ENCODE measurements at regions not wholly inside any gene's neighbourhood (a gene's known extent, or its start where the extent isn't known, plus 50 kb on each side); places are given as distances from the start of the nearest gene placed in this dataset.

GRCh38 chr7:21066221-21066620 lies 279.5 kb upstream of the SP8 start (continued):
- TF ChIP-seq, protein P1, sequence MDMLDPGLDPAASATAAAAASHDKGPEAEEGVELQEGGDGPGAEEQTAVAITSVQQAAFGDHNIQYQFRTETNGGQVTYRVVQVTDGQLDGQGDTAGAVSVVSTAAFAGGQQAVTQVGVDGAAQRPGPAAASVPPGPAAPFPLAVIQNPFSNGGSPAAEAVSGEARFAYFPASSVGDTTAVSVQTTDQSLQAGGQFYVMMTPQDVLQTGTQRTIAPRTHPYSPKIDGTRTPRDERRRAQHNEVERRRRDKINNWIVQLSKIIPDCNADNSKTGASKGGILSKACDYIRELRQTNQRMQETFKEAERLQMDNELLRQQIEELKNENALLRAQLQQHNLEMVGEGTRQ (IDR thresholded peaks at IDR 0.05; ENCODE audit: low read depth, low read length), result no peak
- TF ChIP-seq FOS (IDR thresholded peaks at IDR 0.05; ENCODE audit: low read depth, low read length), result no peak

GRCh38 chr7:21067216-21067615 lies 280.5 kb upstream of the SP8 start:
- Histone ChIP-seq H2AK9ac (replicated peaks; ENCODE audit: low read depth, low read length, poor library complexity) (no peak overlapping the region), H2AFZ (replicated peaks; ENCODE audit: low read length, poor library complexity) (no peak overlapping the region), H3K4me1 (ENCODE audit: control insufficient read depth, insufficient read depth, low read length) (no peaks in the 10 kb centered on the region), H3K18ac (ENCODE audit: low read depth, low read length) (no peak overlapping the region), H3K4me3 (ENCODE audit: insufficient read depth, low read depth, low read length) (no peak overlapping the region), H3K23ac (ENCODE audit: low read depth, low read length) (no peak overlapping the region), H4K20me1 (ENCODE audit: insufficient read depth, low read length) (no peaks in the 10 kb centered on the region), H2BK20ac (ENCODE audit: low read depth, low read length) (no peak overlapping the region), H3K9ac (ENCODE audit: low read depth, low read length) (no peak overlapping the region), H4K8ac (ENCODE audit: low read depth in 2 of 2, low read length in 2 of 2) (no peak overlapping the region), H2BK15ac (ENCODE audit: low read depth, low read length) (no peak overlapping the region), H3K14ac (replicated peaks; ENCODE audit: low read depth, low read length) (no peak overlapping the region), H2BK5ac (ENCODE audit: low read depth, low read length, poor library complexity, severe bottlenecking) (no peak overlapping the region), H3K9me3 (ENCODE audit: control insufficient read depth, insufficient read depth, low read length) (peaks cover 4% of the 10 kb centered on the region; the same call in 1 of the 2 replicates), H3K79me1 (ENCODE audit: low read depth in 1 of 2, low read length in 2 of 2) (no peaks in the 10 kb centered on the region), H2BK120ac (ENCODE audit: low read depth, low read length) (no peak overlapping the region), H2AK5ac (ENCODE audit: low read depth, low read length) (no peak overlapping the region), H3K27me3 (ENCODE audit: control insufficient read depth, insufficient read depth, low read length) (no peaks in the 10 kb centered on the region), H3K4me2 (ENCODE audit: low read depth, low read length) (no peak overlapping the region), H4K5ac (ENCODE audit: low read depth, low read length) (no peak overlapping the region), H3K27ac (ENCODE audit: insufficient read depth, low read length) (no peak overlapping the region), H3K9me1 (ENCODE audit: insufficient read depth, low read length) (no peaks in the 10 kb centered on the region), H4K91ac (ENCODE audit: insufficient read depth, low read depth, low read length) (no peak overlapping the region), H3K36me3 (ENCODE audit: control insufficient read depth, insufficient read depth, low read length) (no peaks in the 10 kb centered on the region), H3K4ac (ENCODE audit: low read depth, low read length) (no peak overlapping the region), H3K56ac (ENCODE audit: extremely low read depth, insufficient read depth, low read length) (no peak overlapping the region)
- ATAC-seq (ENCODE audit: low read depth) (no peak), DNase-seq (no peak)
- in situ Hi-C loops (cut with MboI; ENCODE audit: low sequenced_read_pairs), result no loop called here
- dilution Hi-C loops (cut with HindIII; ENCODE audit: low sequenced_read_pairs, unreplicated experiment), result no loop called here
- ChIA-PET POLR2A (ENCODE audit: unreplicated experiment) (no interaction called here), CTCF (no interaction called here)
- no CpG with 5 or more reads among the region's 4 CpGs for WGBS, 2 experiments (ENCODE audit: extremely low coverage in 2 of 2, insufficient read length in 1 of 2)
- TF ChIP-seq FOS (IDR thresholded peaks at IDR 0.05; ENCODE audit: low read depth, low read length) (no peak), BHLHE40 (IDR thresholded peaks at IDR 0.05; ENCODE audit: low read depth, low read length) (no peak), RAD21 (IDR thresholded peaks at IDR 0.05; ENCODE audit: low read length) (no peak), SMC3 (IDR thresholded peaks at IDR 0.05; ENCODE audit: low read depth, low read length) (no peak), CEBPB (IDR thresholded peaks at IDR 0.05; ENCODE audit: low read depth, low read length) (no peak), CHD1 (IDR thresholded peaks at IDR 0.05; ENCODE audit: low read depth, low read length) (no peak), MAFK (IDR thresholded peaks at IDR 0.05; ENCODE audit: low read depth, low read length) (no peak), MAZ (IDR thresholded peaks at IDR 0.05; ENCODE audit: borderline replicate concordance, low read depth, low read length) (no peak)
- TF ChIP-seq, protein P2, sequence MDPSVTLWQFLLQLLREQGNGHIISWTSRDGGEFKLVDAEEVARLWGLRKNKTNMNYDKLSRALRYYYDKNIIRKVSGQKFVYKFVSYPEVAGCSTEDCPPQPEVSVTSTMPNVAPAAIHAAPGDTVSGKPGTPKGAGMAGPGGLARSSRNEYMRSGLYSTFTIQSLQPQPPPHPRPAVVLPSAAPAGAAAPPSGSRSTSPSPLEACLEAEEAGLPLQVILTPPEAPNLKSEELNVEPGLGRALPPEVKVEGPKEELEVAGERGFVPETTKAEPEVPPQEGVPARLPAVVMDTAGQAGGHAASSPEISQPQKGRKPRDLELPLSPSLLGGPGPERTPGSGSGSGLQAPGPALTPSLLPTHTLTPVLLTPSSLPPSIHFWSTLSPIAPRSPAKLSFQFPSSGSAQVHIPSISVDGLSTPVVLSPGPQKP (IDR thresholded peaks at IDR 0.05; ENCODE audit: borderline replicate concordance, low read depth, low read length), result no peak
- TF ChIP-seq, protein P1 (IDR thresholded peaks at IDR 0.05; ENCODE audit: low read depth, low read length), result no peak
- intact Hi-C loops (cut with micrococcal nuclease), result no loop called here
- BruUV-seq (replicated peaks), result no TSS peak
